ENCODE measurements at regions not wholly inside any gene's neighbourhood (a gene's known extent, or its start where the extent isn't known, plus 50 kb on each side); places are given as distances from the start of the nearest gene placed in this dataset.

DNA sequence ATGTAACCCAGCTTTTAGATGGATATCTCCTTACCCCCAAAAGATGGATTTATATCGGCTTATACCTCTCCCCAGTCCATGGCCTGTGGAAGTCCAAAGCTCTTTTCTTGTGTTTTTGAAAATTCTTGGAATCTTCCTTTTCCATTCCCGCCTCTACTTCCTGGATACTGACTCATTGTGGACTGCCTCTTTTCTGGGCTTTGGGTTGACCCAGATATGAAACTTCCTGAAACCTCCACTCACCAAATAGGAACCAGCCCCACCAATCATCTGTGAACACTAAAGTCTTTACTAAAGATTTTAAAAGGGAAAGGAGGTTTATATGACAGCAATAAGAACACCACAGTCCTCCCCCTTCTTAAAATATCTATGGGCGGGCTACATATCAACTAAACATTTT is 163.4 kb upstream of the SYN3 start:
- DNase-seq = no peak
- TF ChIP-seq, protein P1, sequence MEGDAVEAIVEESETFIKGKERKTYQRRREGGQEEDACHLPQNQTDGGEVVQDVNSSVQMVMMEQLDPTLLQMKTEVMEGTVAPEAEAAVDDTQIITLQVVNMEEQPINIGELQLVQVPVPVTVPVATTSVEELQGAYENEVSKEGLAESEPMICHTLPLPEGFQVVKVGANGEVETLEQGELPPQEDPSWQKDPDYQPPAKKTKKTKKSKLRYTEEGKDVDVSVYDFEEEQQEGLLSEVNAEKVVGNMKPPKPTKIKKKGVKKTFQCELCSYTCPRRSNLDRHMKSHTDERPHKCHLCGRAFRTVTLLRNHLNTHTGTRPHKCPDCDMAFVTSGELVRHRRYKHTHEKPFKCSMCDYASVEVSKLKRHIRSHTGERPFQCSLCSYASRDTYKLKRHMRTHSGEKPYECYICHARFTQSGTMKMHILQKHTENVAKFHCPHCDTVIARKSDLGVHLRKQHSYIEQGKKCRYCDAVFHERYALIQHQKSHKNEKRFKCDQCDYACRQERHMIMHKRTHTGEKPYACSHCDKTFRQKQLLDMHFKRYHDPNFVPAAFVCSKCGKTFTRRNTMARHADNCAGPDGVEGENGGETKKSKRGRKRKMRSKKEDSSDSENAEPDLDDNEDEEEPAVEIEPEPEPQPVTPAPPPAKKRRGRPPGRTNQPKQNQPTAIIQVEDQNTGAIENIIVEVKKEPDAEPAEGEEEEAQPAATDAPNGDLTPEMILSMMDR (IDR thresholded peaks at IDR 0.05) = no peak
- peaks cover 2% of the 10 kb centered on the region; the same call in 1 of the 2 replicates for H3K27me3 Mint-ChIP-seq (ENCODE audit: insufficient read depth)
- no peaks in the 10 kb centered on the region for H3K36me3 Mint-ChIP-seq (ENCODE audit: low read depth)
- no peak overlapping the region for H3K4me3 Mint-ChIP-seq
- no peak overlapping the region for H3K27ac Mint-ChIP-seq
- peaks cover 6% of the 10 kb centered on the region; the same call in 1 of the 2 replicates for H3K4me1 Mint-ChIP-seq (ENCODE audit: low read depth)
- H3K9me3 Mint-ChIP-seq = peaks cover 45% of the 10 kb centered on the region

DNA sequence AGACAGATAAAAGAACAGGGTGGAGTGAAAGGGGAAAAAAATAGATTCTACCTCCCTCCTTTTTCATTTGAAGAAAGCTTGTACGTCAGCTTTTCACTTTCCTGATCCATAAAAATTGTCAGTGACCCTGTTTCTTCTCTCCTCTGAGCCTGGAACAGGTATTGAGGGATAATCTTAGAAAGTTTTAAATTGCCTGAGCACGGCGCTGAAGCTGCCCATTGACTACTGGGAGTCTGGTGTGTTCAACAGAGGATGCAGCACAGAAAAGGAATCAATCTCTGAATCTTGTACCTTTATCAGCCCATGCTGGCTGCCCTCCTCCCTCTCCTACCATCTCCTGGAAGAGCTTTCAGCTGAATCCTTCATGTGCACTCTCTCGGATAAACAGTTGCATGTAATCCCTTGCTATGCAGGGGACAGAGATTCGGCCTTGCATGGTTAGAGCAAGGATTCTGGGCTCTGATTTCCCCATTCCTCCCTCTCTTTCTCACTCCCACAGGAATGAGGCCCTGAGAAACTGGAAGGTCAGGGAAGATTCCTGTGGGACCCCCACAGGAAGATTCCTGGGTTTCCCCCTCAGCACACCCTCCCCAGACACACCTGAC is 162.4 kb upstream of the SYN3 start:
- H3K36me3 Mint-ChIP-seq (ENCODE audit: low read depth) = no peaks in the 10 kb centered on the region
- DNase-seq = no peak
- TF ChIP-seq, protein P1 (IDR thresholded peaks at IDR 0.05) = no peak
- H3K4me1 Mint-ChIP-seq (ENCODE audit: low read depth) = peaks cover 6% of the 10 kb centered on the region; the same call in 1 of the 2 replicates
- no peak overlapping the region for H3K4me3 Mint-ChIP-seq
- H3K27ac Mint-ChIP-seq = no peak overlapping the region
- peaks cover 45% of the 10 kb centered on the region for H3K9me3 Mint-ChIP-seq
- peaks cover 2% of the 10 kb centered on the region; the same call in 1 of the 2 replicates for H3K27me3 Mint-ChIP-seq (ENCODE audit: insufficient read depth)

- Mint-ChIP-seq H3K9me3 (peaks cover 45% of the 10 kb centered on the region), H3K27ac (no peak overlapping the region), H3K4me1 (ENCODE audit: low read depth) (peaks cover 6% of the 10 kb centered on the region; the same call in 1 of the 2 replicates), H3K27me3 (ENCODE audit: insufficient read depth) (peaks cover 2% of the 10 kb centered on the region; the same call in 1 of the 2 replicates), H3K36me3 (ENCODE audit: low read depth) (no peaks in the 10 kb centered on the region), H3K4me3 (no peak overlapping the region)
- TF ChIP-seq, protein P1 (IDR thresholded peaks at IDR 0.05) = no peak
- no peak for DNase-seq
Observed at GRCh38 chr22:33219648-33220384, 161.6 kb upstream of the SYN3 start.

DNA sequence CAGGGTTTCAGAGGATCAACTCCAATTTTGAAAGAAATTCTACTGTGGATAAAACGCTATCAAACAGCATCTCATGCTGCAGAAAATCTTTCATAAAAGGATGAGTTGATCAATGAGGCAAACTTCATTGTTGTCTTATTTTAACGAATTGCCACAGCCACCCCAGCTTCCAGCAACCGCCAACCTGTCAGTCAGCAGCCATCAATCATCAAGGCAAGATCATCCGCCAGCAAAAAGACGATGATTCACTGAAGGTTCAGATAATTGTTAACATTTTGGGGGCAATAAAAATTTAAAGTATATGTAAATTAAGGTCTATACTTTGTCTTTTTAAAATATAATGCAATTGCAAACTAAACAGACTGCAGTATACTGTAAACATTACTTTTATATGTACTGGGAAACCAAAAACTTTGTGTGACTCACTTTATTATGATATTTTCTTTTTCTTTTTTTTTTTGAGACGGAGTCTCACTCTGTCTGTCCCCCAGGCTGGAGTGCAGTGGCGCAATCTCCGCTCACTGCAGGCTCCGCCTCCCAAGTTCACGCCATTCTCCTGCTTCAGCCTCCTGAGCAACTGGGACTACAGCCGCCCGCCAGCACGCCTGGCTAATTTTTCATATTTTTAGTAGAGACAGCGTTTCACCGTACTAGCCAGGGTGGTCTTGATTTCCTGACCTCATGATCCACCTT is 155.3 kb upstream of the SYN3 start:
- Mint-ChIP-seq H3K27me3 (ENCODE audit: insufficient read depth) (no peaks in the 10 kb centered on the region), H3K4me3 (no peak overlapping the region), H3K9me3 (peaks cover 5% of the 10 kb centered on the region; the same call in 1 of the 2 replicates), H3K4me1 (ENCODE audit: low read depth) (no peaks in the 10 kb centered on the region), H3K27ac (no peak overlapping the region), H3K36me3 (ENCODE audit: low read depth) (no peaks in the 10 kb centered on the region)
- TF ChIP-seq, protein P1 (IDR thresholded peaks at IDR 0.05) = no peak
- DNase-seq = no peak

- DNase-seq = peak; percentile 9
- Mint-ChIP-seq H3K36me3 (ENCODE audit: low read depth) (no peaks in the 10 kb centered on the region), H3K27me3 (ENCODE audit: insufficient read depth) (no peaks in the 10 kb centered on the region), H3K9me3 (peaks cover 3% of the 10 kb centered on the region), H3K4me3 (no peak overlapping the region), H3K4me1 (ENCODE audit: low read depth) (no peaks in the 10 kb centered on the region), H3K27ac (no peak overlapping the region)
- TF ChIP-seq, protein P1 (IDR thresholded peaks at IDR 0.05) = peak; percentile 75
Observed at GRCh38 chr22:33209930-33210784, 152.0 kb upstream of the SYN3 start.

Measured in HFFc6 (cell line).